Loucy (cell line): ENCODE measurements at regions not wholly inside any gene's neighbourhood (a gene's known extent, or its start where the extent isn't known, plus 50 kb on each side); places are given as distances from the start of the nearest gene placed in this dataset.
"Not testable (repeated sequence)": the region's sequence is repeated elsewhere in the genome, so short reads cannot be mapped to it uniquely, and the experiment has no call there.

ENCODE experiments used
- H2AFZ ChIP-seq: fragments of 200-600 bp; sonication (generic); 2 replicates; pipeline ENCODE4 v1.6.0; 2016; ENCODE audit warnings: antibody characterized with exemption, mild to moderate bottlenecking, low read length, moderate library complexity
- H3F3A ChIP-seq: fragments of 200-600 bp; 2 replicates; pipeline ENCODE4 v1.6.0; 2016; ENCODE audit warnings: antibody characterized with exemption, low read depth, mild to moderate bottlenecking
- H3K27me3 ChIP-seq: fragments of 200-600 bp; sonication (generic); 2 replicates; pipeline ENCODE4 v1.6.1; 2014; ENCODE audit warnings: low read length, mild to moderate bottlenecking; ENCODE audit not compliant: insufficient read depth, poor library complexity, severe bottlenecking
- H3K36me3 ChIP-seq: fragments of 200-600 bp; sonication (generic); 2 replicates; pipeline ENCODE4 v1.6.1; 2016; ENCODE audit warnings: low read length; ENCODE audit not compliant: insufficient read depth
- H3K4me1 ChIP-seq: fragments of 200-600 bp; sonication (generic); 2 replicates; pipeline ENCODE4 v1.5.1; 2014; ENCODE audit warnings: low read length, mild to moderate bottlenecking; ENCODE audit not compliant: insufficient read depth, poor library complexity, severe bottlenecking
- H3K4me2 ChIP-seq: fragments of 200-600 bp; sonication (generic); 2 replicates; pipeline ENCODE4 v1.6.0; 2014; ENCODE audit warnings: antibody characterized with exemption, low read length, low read depth, mild to moderate bottlenecking; ENCODE audit not compliant: poor library complexity, severe bottlenecking
- H3K4me3 ChIP-seq: fragments of 200-600 bp; sonication (generic); 2 replicates; pipeline ENCODE4 v1.5.1; 2014; ENCODE audit warnings: low read length, mild to moderate bottlenecking, mixed read lengths; ENCODE audit not compliant: poor library complexity, severe bottlenecking
- H3K79me2 ChIP-seq: fragments of 200-600 bp; sonication (generic); 2 replicates; pipeline ENCODE4 v1.6.1; 2014; ENCODE audit warnings: low read length; ENCODE audit not compliant: insufficient read depth
- H3K9ac ChIP-seq: fragments of 200-600 bp; sonication (generic); 2 replicates; pipeline ENCODE4 v1.6.0; 2014; ENCODE audit warnings: mild to moderate bottlenecking, low read depth, low read length, moderate library complexity; ENCODE audit not compliant: poor library complexity, severe bottlenecking
- H3K9me2 ChIP-seq: fragments of 200-600 bp; sonication (generic); replicated peaks from 2 replicates; pipeline ENCODE4 v1.6.1; 2016; ENCODE audit warnings: low read depth, low read length, mixed read lengths
- H3K9me3 ChIP-seq: fragments of 200-600 bp; sonication (generic); 2 replicates; pipeline ENCODE4 v1.6.1; 2014; ENCODE audit warnings: mild to moderate bottlenecking, antibody characterized with exemption, low read length, low read depth; ENCODE audit not compliant: insufficient read depth
- H4K20me1 ChIP-seq: fragments of 200-600 bp; sonication (generic); 2 replicates; pipeline ENCODE4 v1.6.0; 2014; ENCODE audit warnings: antibody characterized with exemption, low read length, mild to moderate bottlenecking; ENCODE audit not compliant: insufficient read depth, poor library complexity, severe bottlenecking
- CTCF ChIP-seq: fragments of 200-600 bp; sonication (generic); conservative IDR thresholded peaks from 2 replicates; pipeline ENCODE4 v1.5.1; 2014; ENCODE audit warnings: mild to moderate bottlenecking, antibody characterized with exemption, low read length
- EZH2phosphoT487 ChIP-seq: fragments of 200-600 bp; IDR thresholded peaks from 2 replicates; pipeline ENCODE4 v1.6.1; 2018; ENCODE audit warnings: antibody characterized with exemption, mild to moderate bottlenecking, moderate library complexity, borderline replicate concordance

DNA sequence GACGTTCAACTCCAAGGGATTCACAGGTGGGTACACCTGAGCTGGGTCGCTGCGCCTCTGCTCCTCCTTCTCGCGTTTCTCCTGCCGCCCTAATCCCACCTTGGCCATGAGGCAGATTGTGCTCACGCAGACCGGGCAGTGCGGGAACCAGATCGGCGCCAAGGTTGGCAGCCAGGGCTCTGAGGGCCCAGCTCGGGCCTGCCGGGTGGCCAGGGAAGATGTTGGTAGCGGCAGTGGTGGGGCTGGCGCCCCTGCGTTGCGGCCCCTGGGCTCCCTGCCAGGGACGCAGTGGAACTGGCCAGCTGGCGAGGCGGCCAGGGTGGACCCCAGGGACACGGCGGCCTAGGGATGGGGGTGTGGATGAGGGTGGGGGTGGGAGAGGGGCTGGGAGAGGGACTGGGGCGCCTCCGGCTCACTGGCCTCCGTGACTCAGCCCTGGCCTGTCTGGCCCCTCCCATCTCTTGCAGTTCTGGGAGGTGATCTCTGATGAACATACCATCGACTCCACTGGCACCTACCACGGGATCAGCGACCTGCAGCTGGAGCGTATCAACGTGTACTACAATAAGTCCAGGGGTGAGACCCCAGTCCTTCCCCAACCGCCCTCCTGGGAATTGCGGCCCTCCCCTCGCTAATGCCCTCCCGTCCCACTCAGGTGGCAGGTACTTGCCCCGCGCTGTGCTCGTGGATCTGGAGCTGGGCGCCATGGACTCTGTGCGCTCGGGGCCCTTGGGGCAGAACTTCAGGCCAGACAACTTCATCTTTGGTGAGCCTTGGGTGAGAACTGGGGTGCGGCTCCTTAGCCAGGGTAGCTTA is 114.9 kb upstream of the ALG10B start:
- Histone ChIP-seq H3K4me3 (no peak overlapping the region), H3K9ac (no peak overlapping the region), H4K20me1 (no peaks in the 10 kb centered on the region)

GRCh38 chr12:38204831-38205230 is 111.7 kb upstream of the ALG10B start:
- H3K27me3 ChIP-seq = no peaks in the 10 kb centered on the region
- H3F3A ChIP-seq = no peaks in the 10 kb centered on the region
- TF ChIP-seq CTCF (no peak), EZH2phosphoT487 (no peak)
- no peaks in the 10 kb centered on the region for H3K4me1 ChIP-seq
- no peak overlapping the region for H2AFZ ChIP-seq
- no peaks in the 10 kb centered on the region for H3K36me3 ChIP-seq
- H4K20me1 ChIP-seq = no peaks in the 10 kb centered on the region
- H3K9me3 ChIP-seq = peaks cover 3% of the 10 kb centered on the region; the same call in 1 of the 2 replicates
- no peaks in the 10 kb centered on the region for H3K9me2 ChIP-seq
- no peak overlapping the region for H3K4me3 ChIP-seq
- H3K9ac ChIP-seq = no peak overlapping the region
- H3K79me2 ChIP-seq = no peaks in the 10 kb centered on the region
- no peak overlapping the region for H3K4me2 ChIP-seq

More for the DNA sequence above, 114.9 kb upstream of the ALG10B start:
- Histone ChIP-seq H3K9me2 (no peaks in the 10 kb centered on the region), H3F3A (no peaks in the 10 kb centered on the region), H2AFZ (no peak overlapping the region), H3K4me1 (no peaks in the 10 kb centered on the region), H3K9me3 (peaks cover 3% of the 10 kb centered on the region; the same call in 1 of the 2 replicates), H3K36me3 (no peaks in the 10 kb centered on the region), H3K27me3 (no peaks in the 10 kb centered on the region), H3K4me2 (no peak overlapping the region), H3K79me2 (no peaks in the 10 kb centered on the region)
- TF ChIP-seq EZH2phosphoT487 (no peak), CTCF (no peak)

GRCh38 chr12:38222011-38222410 is 94.6 kb upstream of the ALG10B start:
- Histone ChIP-seq H3F3A (no peaks in the 10 kb centered on the region), H3K36me3 (no peaks in the 10 kb centered on the region), H3K4me1 (no peaks in the 10 kb centered on the region), H4K20me1 (no peaks in the 10 kb centered on the region), H3K27me3 (no peaks in the 10 kb centered on the region), H3K4me3 (no peak overlapping the region), H3K4me2 (no peak overlapping the region), H3K79me2 (no peaks in the 10 kb centered on the region), H3K9ac (no peak overlapping the region), H2AFZ (no peak overlapping the region), H3K9me3 (no peaks in the 10 kb centered on the region; the same call in 1 of the 2 replicates), H3K9me2 (no peaks in the 10 kb centered on the region)
- TF ChIP-seq EZH2phosphoT487 = no peak
- TF ChIP-seq CTCF = no peak

DNA sequence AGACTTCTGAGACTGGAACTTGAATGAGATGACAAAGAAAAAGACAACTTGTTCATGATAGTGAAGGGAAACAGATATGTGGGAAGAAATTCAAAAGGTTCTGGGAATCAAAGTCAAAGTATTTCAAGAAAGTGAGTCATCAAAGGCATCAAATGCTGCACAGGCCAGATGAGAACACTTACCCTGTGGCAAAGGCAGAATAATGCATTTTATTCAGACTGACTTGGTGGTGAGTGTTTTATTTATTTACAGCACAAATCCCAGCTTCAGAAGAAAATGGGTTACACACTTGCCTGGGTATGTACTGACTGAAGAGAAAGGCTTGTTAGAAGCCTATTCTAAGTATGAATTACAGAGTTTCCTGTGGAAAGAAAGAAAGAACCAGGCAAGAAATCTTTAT is 78.2 kb upstream of the ALG10B start:
- H3K4me3 ChIP-seq, H3K79me2 ChIP-seq, H3F3A ChIP-seq, H3K4me1 ChIP-seq, H3K27me3 ChIP-seq, H2AFZ ChIP-seq, H3K4me2 ChIP-seq, H3K9me2 ChIP-seq, H4K20me1 ChIP-seq, H3K9ac ChIP-seq, H3K9me3 ChIP-seq, H3K36me3 ChIP-seq: not testable (repeated sequence)
